ENCODE measurements at regions not wholly inside any gene's neighbourhood (a gene's known extent, or its start where the extent isn't known, plus 50 kb on each side); places are given as distances from the start of the nearest gene placed in this dataset.

GRCh38 chr12:114963846-114964245 lies 279.9 kb upstream of the TBX3 start:
- POLR2A ChIA-PET, result interaction anchor here (1.4 kb wide), 1 partner anchor 280 kb away, joined by 5 read pairs; the partner anchor contains the start of gene TBX3
- WGBS (ENCODE audit: missing lambda C conversion rate), result 54% methylated on average over 4 of the region's 4 CpGs
- FAIRE-seq (no peak), DNase-seq (ENCODE audit: low read depth in 1 of 2, low spot score in 1 of 2) (no peak), ATAC-seq (no peak)
- CTCF ChIA-PET, result interaction anchor here (2.8 kb wide), 1 partner anchor 12 kb away, joined by 8 read pairs; no protein-coding TSS in a partner anchor
- Histone ChIP-seq H3K27ac (no peak overlapping the region), H3K4me3 (no peak overlapping the region), H3K9me3 (0 out of 3 replicates have a peak, but pooled peaks cover 3% of the 10 kb centered on the region), H3K4me2 (no peak overlapping the region), H3K4me1 (no peaks in the 10 kb centered on the region)
- TF ChIP-seq RFX5 (IDR thresholded peaks at IDR 0.05), result no peak
- TF ChIP-seq ZFP36 (IDR thresholded peaks at IDR 0.05; ENCODE audit: borderline replicate concordance, partially characterized antibody), result no peak
- TF ChIP-seq ZNF302 (CRISPR knock-in tag; IDR thresholded peaks at IDR 0.05), result no peak
- TF ChIP-seq, protein P1, sequence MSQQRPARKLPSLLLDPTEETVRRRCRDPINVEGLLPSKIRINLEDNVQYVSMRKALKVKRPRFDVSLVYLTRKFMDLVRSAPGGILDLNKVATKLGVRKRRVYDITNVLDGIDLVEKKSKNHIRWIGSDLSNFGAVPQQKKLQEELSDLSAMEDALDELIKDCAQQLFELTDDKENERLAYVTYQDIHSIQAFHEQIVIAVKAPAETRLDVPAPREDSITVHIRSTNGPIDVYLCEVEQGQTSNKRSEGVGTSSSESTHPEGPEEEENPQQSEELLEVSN (IDR thresholded peaks at IDR 0.05; ENCODE audit: borderline replicate concordance, low read depth), result no peak
- TF ChIP-seq EHMT2 (IDR thresholded peaks at IDR 0.05; ENCODE audit: low read depth), result no peak
- no peak for TF ChIP-seq RNF2 (IDR thresholded peaks at IDR 0.05; ENCODE audit: borderline replicate concordance, low read depth)
- no peak for TF ChIP-seq HDAC2 (IDR thresholded peaks at IDR 0.05)
- no peak for TF ChIP-seq EP300 (IDR thresholded peaks at IDR 0.05)
- no peak for TF ChIP-seq POLR2AphosphoS2 (conservative IDR thresholded peaks at IDR 0.05; ENCODE audit: low read length)
- no peak for TF ChIP-seq CBX2 (IDR thresholded peaks at IDR 0.05; ENCODE audit: borderline replicate concordance, low read depth)
- TF ChIP-seq PHF8 (IDR thresholded peaks at IDR 0.05; ENCODE audit: borderline replicate concordance, low read depth), result no peak
- no peak for TF ChIP-seq MAZ (IDR thresholded peaks at IDR 0.05; ENCODE audit: borderline replicate concordance, low read depth, low read length)

- no peak overlapping the region for H3K4me2 ChIP-seq
- no peak overlapping the region for H3K27ac ChIP-seq
- H3K9me3 ChIP-seq, result 0 out of 3 replicates have a peak, but pooled peaks cover 3% of the 10 kb centered on the region
- ChIA-PET CTCF (interaction anchor here (0.8 kb wide), 1 partner anchor 54 kb away, joined by 3 read pairs; no protein-coding TSS in a partner anchor), POLR2A (no interaction called here)
- DNase-seq (ENCODE audit: low read depth in 1 of 2, low spot score in 1 of 2) (no peak), ATAC-seq (no peak), FAIRE-seq (no peak)
- no peaks in the 10 kb centered on the region for H3K4me1 ChIP-seq
- no peak overlapping the region for H3K4me3 ChIP-seq
- 81% methylated on average over 7 of the region's 7 CpGs for WGBS (ENCODE audit: missing lambda C conversion rate)
- TF ChIP-seq ZFP36 (IDR thresholded peaks at IDR 0.05; ENCODE audit: borderline replicate concordance, partially characterized antibody) (no peak), RARB (CRISPR knock-in tag; IDR thresholded peaks at IDR 0.05) (no peak), TP53 (CRISPR knock-in tag; IDR thresholded peaks at IDR 0.05) (no peak), ZNF302 (CRISPR knock-in tag; IDR thresholded peaks at IDR 0.05) (no peak), KDM1A (IDR thresholded peaks at IDR 0.05; ENCODE audit: low read depth) (no peak), ZSCAN20 (CRISPR knock-in tag; IDR thresholded peaks at IDR 0.05) (no peak), CEBPB (IDR thresholded peaks at IDR 0.05) (no peak), MYC (IDR thresholded peaks at IDR 0.05; ENCODE audit: borderline replicate concordance, low read length) (no peak), TFCP2L1 (CRISPR knock-in tag; IDR thresholded peaks at IDR 0.05) (no peak), HDAC2 (IDR thresholded peaks at IDR 0.05) (no peak)
- TF ChIP-seq, protein P2, sequence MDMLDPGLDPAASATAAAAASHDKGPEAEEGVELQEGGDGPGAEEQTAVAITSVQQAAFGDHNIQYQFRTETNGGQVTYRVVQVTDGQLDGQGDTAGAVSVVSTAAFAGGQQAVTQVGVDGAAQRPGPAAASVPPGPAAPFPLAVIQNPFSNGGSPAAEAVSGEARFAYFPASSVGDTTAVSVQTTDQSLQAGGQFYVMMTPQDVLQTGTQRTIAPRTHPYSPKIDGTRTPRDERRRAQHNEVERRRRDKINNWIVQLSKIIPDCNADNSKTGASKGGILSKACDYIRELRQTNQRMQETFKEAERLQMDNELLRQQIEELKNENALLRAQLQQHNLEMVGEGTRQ (IDR thresholded peaks at IDR 0.05), result no peak
Observed at GRCh38 chr12:114961491-114961890, 277.5 kb upstream of the TBX3 start.

DNA sequence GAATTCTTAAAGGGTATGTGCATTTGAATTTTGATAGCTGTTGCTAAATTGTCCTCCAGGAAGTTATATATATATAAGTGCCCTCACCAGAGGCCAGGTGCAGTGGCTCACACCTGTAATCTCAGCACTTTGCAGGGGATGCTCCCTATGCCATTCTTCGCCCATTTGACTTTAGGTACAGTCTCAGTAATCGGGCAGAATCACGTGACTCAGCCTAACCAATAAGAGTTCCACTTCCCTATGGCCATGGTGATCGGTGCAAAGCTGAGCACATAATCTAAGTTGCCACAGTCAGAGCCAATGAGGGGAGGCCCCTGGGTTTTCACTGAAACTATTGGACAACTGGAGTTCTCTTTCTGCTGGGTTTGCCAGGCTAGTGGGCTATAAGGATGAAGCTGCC lies 274.6 kb upstream of the TBX3 start:
- FAIRE-seq, result no peak

More for the DNA sequence above, 274.6 kb upstream of the TBX3 start:
- no peak overlapping the region for H3K4me3 ChIP-seq
- H3K4me1 ChIP-seq, result peaks cover 10% of the 10 kb centered on the region
- no peak overlapping the region for H3K27ac ChIP-seq
- no peak for ATAC-seq
- no peak overlapping the region for H3K4me2 ChIP-seq
- no peak for TF ChIP-seq SMC3 (IDR thresholded peaks at IDR 0.05)
- TF ChIP-seq CHD4 (IDR thresholded peaks at IDR 0.05; ENCODE audit: borderline replicate concordance), result no peak
- no peak for TF ChIP-seq HES2 (IDR thresholded peaks at IDR 0.05)
- TF ChIP-seq, protein P3, sequence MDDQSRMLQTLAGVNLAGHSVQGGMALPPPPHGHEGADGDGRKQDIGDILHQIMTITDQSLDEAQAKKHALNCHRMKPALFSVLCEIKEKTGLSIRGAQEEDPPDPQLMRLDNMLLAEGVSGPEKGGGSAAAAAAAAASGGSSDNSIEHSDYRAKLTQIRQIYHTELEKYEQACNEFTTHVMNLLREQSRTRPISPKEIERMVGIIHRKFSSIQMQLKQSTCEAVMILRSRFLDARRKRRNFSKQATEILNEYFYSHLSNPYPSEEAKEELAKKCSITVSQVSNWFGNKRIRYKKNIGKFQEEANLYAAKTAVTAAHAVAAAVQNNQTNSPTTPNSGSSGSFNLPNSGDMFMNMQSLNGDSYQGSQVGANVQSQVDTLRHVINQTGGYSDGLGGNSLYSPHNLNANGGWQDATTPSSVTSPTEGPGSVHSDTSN (IDR thresholded peaks at IDR 0.05), result no peak
- TF ChIP-seq HEYL (CRISPR knock-in tag; IDR thresholded peaks at IDR 0.05), result no peak
- no peak for TF ChIP-seq ZC3H11A (IDR thresholded peaks at IDR 0.05)
- TF ChIP-seq HDAC2 (IDR thresholded peaks at IDR 0.05), result no peak
- TF ChIP-seq TP53 (CRISPR knock-in tag; IDR thresholded peaks at IDR 0.05), result no peak
- no peak for TF ChIP-seq EHMT2 (IDR thresholded peaks at IDR 0.05; ENCODE audit: low read depth)
- no peak for TF ChIP-seq NPAS2 (CRISPR knock-in tag; IDR thresholded peaks at IDR 0.05; ENCODE audit: borderline replicate concordance)
- no peak for TF ChIP-seq GATA3 (IDR thresholded peaks at IDR 0.05; ENCODE audit: borderline replicate concordance)
- TF ChIP-seq NFE2L2 (conservative IDR thresholded peaks at IDR 0.05; ENCODE audit: low read length), result no peak
- 47% methylated on average over 4 of the region's 4 CpGs for WGBS (ENCODE audit: missing lambda C conversion rate)
- ChIA-PET POLR2A (interaction anchor here (0.9 kb wide), 1 partner anchor 274 kb away, joined by 3 read pairs; the partner anchor contains the start of gene TBX3), CTCF (no interaction called here)
- H3K9me3 ChIP-seq, result 0 out of 3 replicates have a peak, but pooled peaks cover 3% of the 10 kb centered on the region
- DNase-seq (ENCODE audit: low read depth in 1 of 2, low spot score in 1 of 2), result no peak

All from A549 (cell line).